HG02973 (cell line): ENCODE measurements at regions not wholly inside any gene's neighbourhood (a gene's known extent, or its start where the extent isn't known, plus 50 kb on each side); places are given as distances from the start of the nearest gene placed in this dataset.

ENCODE experiments used
- ATAC-seq: cut with Tn5 transposase; IDR thresholded peaks from one replicate; pipeline ENCODE4 v1.9.1; 2021; ENCODE audit warnings: moderate library complexity; ENCODE audit not compliant: unreplicated experiment

- ATAC-seq, result no peak
Observed at GRCh38 chr2:8159966-8160603, 521.8 kb upstream of the ID2 start.

GRCh38 chr2:8160959-8161358, 520.9 kb upstream of the ID2 start:
- ATAC-seq, result no peak

GRCh38 chr2:8162552-8162951, 519.3 kb upstream of the ID2 start:
- no peak for ATAC-seq

GRCh38 chr2:8165550-8165949, 516.3 kb upstream of the ID2 start:
- ATAC-seq, result no peak

GRCh38 chr2:8168022-8168717, 513.7 kb upstream of the ID2 start:
- no peak for ATAC-seq

- no peak for ATAC-seq
Observed at GRCh38 chr2:8168876-8169424, 512.9 kb upstream of the ID2 start.

GRCh38 chr2:8169443-8169842, 512.4 kb upstream of the ID2 start:
- no peak for ATAC-seq

GRCh38 chr2:8170552-8171327, 511.1 kb upstream of the ID2 start:
- no peak for ATAC-seq

GRCh38 chr2:8171608-8172007, 510.2 kb upstream of the ID2 start:
- no peak for ATAC-seq

- no peak for ATAC-seq
Observed at GRCh38 chr2:8172661-8173060, 509.2 kb upstream of the ID2 start.

GRCh38 chr2:8174641-8175257, 507.1 kb upstream of the ID2 start:
- no peak for ATAC-seq

GRCh38 chr2:8176887-8177286, 505.0 kb upstream of the ID2 start:
- no peak for ATAC-seq

- no peak for ATAC-seq
Observed at GRCh38 chr2:8177566-8177965, 504.3 kb upstream of the ID2 start.

GRCh38 chr2:8178911-8179310, 502.9 kb upstream of the ID2 start:
- ATAC-seq, result no peak

- no peak for ATAC-seq
Observed at GRCh38 chr2:8189316-8189715, 492.5 kb upstream of the ID2 start.

GRCh38 chr2:8190279-8190678, 491.6 kb upstream of the ID2 start:
- no peak for ATAC-seq

GRCh38 chr2:8191427-8191826, 490.4 kb upstream of the ID2 start:
- no peak for ATAC-seq

- no peak for ATAC-seq
Observed at GRCh38 chr2:8193146-8193545, 488.7 kb upstream of the ID2 start.

- ATAC-seq, result no peak
Observed at GRCh38 chr2:8193686-8194615, 487.9 kb upstream of the ID2 start.

- ATAC-seq, result no peak
Observed at GRCh38 chr2:8195784-8196183, 486.1 kb upstream of the ID2 start.
